ENCODE measurements at regions not wholly inside any gene's neighbourhood (a gene's known extent, or its start where the extent isn't known, plus 50 kb on each side); places are given as distances from the start of the nearest gene placed in this dataset.
A peak's percentile ranks its signal among the peaks of the same experiment; 100 is the strongest.

- DNase-seq = no peak
Observed at GRCh38 chr4:101563126-101563525, 215.8 kb upstream of the PPP3CA start.

- DNase-seq = no peak
Observed at GRCh38 chr4:101556842-101557241, 209.5 kb upstream of the PPP3CA start.

- DNase-seq = no peak
Observed at GRCh38 chr4:101555341-101555880, 208.1 kb upstream of the PPP3CA start.

GRCh38 chr4:101540336-101540735, 193.0 kb upstream of the PPP3CA start:
- no peak for DNase-seq

GRCh38 chr4:101528526-101528925, 181.2 kb upstream of the PPP3CA start:
- DNase-seq = no peak

- no peak for DNase-seq
Observed at GRCh38 chr4:101527188-101527587, 179.9 kb upstream of the PPP3CA start.

GRCh38 chr4:101515566-101515965, 168.2 kb upstream of the PPP3CA start:
- no peak for DNase-seq

GRCh38 chr4:101515099-101515498, 167.8 kb upstream of the PPP3CA start:
- DNase-seq = no peak

- DNase-seq = no peak
Observed at GRCh38 chr4:101512416-101512815, 165.1 kb upstream of the PPP3CA start.

- DNase-seq = no peak
Observed at GRCh38 chr4:101501421-101501820, 154.1 kb upstream of the PPP3CA start.

GRCh38 chr4:101500742-101501141, 153.4 kb upstream of the PPP3CA start:
- no peak for DNase-seq

- DNase-seq = no peak
Observed at GRCh38 chr4:101475246-101475645, 127.9 kb upstream of the PPP3CA start.

GRCh38 chr4:101471201-101471600, 123.9 kb upstream of the PPP3CA start:
- DNase-seq = no peak

- DNase-seq = no peak
Observed at GRCh38 chr4:101464596-101464995, 117.3 kb upstream of the PPP3CA start.

GRCh38 chr4:101458914-101459313, 111.6 kb upstream of the PPP3CA start:
- peak; percentile 7 for DNase-seq

GRCh38 chr4:101458473-101458872, 111.1 kb upstream of the PPP3CA start:
- DNase-seq = no peak

GRCh38 chr4:101451086-101451485, 103.8 kb upstream of the PPP3CA start:
- DNase-seq = no peak

- peak; percentile 40 for DNase-seq
Observed at GRCh38 chr4:101441446-101441845, 94.1 kb upstream of the PPP3CA start.

- no peak for DNase-seq
Observed at GRCh38 chr4:101439926-101440325, 92.6 kb upstream of the PPP3CA start.

- DNase-seq = peak; percentile 9
Observed at GRCh38 chr4:101421386-101421785, 74.1 kb upstream of the PPP3CA start.

- no peak for DNase-seq
Observed at GRCh38 chr4:101420661-101421060, 73.3 kb upstream of the PPP3CA start.

- peak; percentile 49 for DNase-seq
Observed at GRCh38 chr4:101419336-101420135, 72.2 kb upstream of the PPP3CA start.

- no peak for DNase-seq
Observed at GRCh38 chr4:101418466-101418865, 71.1 kb upstream of the PPP3CA start.

- DNase-seq = no peak
Observed at GRCh38 chr4:101418055-101418454, 70.7 kb upstream of the PPP3CA start.
